GM19023 (cell line): ENCODE measurements at regions not wholly inside any gene's neighbourhood (a gene's known extent, or its start where the extent isn't known, plus 50 kb on each side); places are given as distances from the start of the nearest gene placed in this dataset.
"Not testable (repeated sequence)": the region's sequence is repeated elsewhere in the genome, so short reads cannot be mapped to it uniquely, and the experiment has no call there.

Experiments
- ATAC-seq: cut with Tn5 transposase; IDR thresholded peaks from one replicate; pipeline ENCODE4 v1.9.1; 2021; ENCODE audit warnings: mild to moderate bottlenecking, moderate library complexity; ENCODE audit not compliant: unreplicated experiment

DNA sequence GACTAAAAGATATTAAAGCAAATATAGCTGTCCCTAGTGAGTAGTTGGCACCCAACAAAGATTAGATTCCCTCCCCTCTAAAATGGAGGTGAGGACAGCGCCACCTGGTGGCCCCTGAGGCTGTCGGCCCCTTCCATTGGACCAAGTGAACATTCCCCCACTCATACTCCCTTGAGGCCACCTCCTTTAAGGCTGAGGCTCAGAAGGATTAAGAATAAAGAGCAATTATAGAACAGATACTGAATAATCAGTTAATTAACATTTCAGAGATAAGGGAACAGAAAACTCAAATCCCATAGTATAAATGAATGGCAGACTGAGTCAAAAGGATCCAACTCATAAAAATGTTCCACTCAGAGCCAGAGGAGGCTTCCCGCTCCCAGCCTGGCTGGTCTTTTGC is 130.4 kb upstream of the GHITM start:
- peak; percentile 49 for ATAC-seq

DNA sequence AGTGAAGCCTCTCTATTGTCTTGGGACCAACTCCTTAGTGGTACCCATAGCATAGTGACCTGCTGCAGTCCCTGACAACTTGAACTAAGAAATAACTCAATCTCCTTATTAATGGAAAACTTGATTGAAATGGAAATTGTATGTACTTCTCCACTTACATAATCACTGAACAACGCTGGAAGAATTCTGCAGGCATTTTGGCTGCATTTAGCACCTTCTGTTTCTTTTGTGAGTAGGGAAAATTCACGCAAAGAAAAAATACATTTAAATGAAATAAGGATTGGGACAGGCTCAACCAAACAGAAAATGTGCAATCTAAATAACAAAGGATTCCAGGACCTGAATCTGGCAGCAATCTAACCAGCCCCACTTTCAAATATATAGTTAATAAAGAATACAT is 126.9 kb upstream of the GHITM start:
- ATAC-seq = no peak

DNA sequence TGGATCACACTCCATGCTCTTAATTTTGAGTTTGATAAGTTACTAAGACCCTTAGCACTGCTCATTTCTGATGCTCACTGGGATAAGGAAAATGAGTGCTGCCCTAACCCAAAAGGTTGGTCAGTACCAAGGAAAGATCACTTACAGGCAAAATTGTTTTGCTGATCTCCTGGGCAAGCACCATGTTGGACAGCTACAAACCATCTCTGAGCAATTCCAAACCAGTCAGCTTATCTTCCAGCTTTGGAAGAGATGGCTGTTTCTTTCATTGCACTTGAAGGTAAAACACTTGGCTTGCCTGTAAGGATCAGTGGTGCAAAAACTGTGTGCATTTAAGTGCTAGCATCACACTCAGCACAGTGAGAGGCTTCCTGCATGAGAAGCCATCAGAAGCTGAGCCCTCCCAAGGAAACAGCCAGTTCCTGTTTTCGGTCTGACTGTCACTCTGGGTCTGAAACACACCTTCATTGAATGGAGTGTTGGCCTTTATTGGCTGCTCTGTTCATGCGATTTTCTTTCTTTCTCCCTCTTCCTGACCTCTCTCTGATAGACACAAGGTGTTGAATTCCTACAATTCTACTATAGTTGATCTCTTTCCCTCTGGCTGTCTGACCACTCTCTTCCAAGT is 126.4 kb upstream of the GHITM start:
- peak; percentile 86 for ATAC-seq

DNA sequence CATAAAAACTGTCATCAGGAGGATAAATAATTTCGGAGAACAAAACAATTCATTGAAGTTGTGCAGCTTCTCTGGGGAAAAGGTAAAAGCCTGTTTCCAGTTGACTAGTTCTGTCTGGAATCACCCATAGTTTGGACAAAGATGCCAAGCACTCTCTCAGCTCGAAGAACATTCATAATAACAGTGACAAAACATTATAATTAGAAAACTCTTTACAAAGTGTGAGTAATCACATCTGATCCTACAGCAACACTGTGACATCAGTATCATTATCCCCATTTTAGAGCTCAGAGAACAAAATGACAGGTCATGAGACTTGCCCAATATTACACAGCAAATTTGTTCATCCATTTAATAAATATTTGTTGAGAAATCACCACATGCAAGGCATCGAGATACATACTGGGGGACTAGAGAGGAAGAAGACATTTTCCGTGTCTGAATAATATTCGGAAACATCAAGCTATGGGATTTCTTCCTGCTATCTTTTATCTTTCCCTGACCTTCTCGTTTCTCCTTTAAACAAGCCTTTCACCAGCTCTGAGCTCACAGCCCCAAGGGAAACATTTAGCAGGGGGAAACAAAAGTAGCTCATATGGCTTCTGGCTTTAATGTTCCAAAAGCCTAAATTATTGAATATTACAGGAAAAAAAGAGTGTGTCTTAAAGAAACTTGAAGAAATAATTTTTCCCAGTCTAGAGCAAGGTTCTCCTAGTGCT is 123.3 kb upstream of the GHITM start:
- no peak for ATAC-seq

DNA sequence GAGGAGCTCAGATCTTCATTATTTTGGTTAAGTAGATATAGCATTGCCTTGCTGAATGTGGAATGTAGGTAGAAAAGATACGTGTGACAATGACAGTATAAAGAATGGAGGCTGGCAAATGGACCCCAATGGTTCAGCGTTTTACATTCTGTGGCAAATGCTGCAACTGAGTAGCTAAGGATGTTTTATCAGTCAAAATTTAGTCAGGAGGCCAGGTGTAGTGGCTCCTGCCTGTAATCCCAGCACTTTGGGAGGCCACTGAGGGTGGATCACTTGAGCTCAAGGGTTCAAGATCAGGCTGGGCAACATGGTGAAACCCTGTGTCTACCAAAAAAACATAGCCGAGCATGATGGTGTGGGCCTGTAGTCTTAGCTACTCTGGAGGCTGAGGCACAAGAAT is 120.5 kb upstream of the GHITM start:
- ATAC-seq = no peak

DNA sequence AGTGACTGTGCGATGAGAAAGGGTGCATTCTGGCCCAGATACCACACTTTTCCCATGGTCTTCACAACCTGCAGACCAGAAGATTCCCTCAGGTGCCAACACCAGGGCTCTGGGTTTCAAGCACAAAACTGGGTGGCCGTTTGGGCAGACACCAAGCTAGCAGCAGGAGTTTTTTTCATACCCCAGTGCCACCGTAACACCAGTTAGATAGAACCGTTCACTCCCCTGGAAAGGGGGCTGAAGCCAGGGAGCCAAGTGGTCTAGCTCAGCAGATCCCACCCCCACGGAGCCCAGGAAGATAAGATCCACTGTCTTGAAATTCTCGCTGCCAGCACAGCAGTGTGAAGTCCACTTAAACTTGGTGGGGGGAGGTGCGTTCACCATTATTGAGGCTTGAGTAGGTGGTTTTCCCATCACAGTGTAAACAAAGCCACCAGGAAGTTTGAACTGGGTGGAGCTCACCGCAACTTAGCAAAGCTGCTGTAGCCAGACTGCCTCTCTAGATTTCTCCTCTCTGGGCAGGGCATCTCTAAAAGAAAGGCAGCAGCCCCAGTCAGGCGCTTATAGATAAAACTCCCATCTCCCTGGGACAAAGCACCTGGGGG is 119.4 kb upstream of the GHITM start:
- not testable (repeated sequence) for ATAC-seq

DNA sequence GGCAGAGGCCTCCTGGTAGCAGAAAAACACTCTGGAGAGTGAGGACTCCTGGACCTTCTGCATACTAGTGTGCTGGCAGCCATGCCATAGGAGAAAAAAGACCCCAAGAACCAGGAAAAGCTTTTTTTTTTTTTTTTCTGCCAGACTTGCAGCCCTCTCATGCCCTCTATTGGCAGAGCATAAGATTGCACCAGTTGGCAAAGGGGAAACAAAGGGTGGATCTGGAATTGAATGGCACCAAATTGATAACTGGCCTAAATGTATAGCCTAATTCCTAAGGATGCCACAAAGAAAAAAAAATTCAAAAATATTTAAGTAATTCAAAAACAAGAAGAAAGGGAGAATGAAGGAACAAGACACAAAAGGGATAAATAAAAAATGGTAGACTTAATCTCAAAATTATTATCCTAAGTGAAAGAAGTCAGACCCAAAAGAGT is 112.5 kb upstream of the GHITM start:
- no peak for ATAC-seq

DNA sequence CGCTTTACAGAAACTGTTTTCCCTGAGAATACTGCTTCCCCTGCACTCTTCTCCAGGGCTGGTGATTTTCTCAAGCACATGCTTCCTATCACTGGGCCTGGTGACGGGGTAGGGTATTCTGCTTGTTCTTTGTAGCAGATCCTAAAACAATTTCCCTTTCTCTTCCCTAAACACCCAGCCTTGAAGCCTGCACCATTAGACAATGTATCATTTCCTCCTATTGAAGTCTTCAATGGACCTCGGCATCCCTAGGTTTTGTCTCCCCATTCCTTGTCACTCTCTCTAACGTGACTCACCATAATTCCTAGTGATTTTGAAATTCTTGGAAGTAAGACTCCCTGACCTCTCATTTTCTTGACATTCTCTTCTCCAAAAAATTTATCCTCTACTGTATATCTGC is 109.5 kb upstream of the GHITM start:
- no peak for ATAC-seq

DNA sequence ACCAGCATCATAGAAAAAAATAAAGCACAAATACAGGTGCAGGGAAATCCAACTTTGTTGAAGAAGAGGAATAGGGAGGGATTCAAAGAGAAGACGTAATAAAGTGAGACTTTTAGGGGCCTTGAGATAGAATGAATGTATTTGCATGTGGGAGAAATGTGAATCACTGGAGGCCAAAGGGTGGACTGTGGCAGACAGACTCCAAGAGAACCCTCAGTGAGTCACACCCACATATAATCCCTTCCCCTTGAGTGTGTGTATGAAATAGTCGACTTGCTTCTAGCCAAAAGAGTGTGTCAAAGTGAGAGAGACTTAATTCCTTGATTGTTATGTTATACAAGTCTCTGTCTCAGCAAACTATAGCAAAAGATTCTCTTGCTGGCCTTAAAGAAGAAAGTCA is 101.3 kb upstream of the GHITM start:
- ATAC-seq = no peak

DNA sequence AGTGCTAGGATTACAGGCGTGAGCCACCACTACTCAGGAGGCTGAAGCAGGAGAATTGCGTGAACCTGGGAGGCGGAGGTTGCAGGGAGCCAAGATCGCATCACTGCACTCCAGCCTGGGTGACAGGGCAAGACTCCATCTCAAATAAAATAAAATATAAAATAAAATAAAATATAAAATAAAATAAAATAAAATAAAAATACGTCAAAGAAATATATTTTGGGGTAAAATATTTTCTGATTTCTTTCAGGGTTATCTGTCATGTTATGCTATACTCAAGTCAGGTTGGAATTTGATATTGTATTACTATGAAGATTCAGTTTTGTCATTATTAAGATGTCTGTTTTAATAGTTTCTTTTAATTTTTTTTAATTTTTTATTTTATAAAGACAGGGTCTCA is 99.4 kb upstream of the GHITM start:
- no peak for ATAC-seq

DNA sequence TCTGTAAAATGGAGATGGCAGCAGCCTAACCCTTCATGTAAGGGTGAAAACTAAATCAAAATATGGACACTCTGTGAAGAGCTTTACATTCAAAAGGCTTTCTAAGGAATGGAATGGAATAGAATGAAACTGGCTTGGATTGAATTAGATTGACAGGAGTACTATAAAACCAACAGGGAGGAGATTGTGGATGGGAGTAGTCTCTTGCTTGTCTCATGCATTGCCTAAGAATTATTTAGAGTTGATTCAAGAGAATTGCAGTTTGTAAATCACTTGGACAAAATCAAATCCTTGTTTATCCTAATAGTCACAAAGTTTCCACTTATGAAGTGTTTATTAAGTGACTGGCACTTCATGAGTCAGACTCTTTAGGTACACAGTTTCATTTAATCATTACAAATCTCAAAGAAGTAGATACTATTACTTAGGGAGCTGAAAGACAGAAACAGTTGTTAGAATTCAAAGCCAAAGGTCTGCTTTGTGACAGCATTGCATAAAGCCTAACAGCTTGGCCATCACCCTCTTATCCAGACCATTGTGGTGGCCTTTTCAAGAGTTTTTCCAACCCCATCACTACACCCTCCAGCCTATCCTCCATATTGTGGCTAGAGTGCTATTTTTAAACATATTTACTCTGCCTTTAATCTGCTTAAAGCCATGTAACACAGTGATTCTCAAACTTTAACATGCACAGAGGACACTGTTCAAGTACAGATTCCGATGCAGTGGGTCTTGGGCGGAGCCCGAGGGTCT is 91.9 kb upstream of the GHITM start:
- ATAC-seq = no peak

DNA sequence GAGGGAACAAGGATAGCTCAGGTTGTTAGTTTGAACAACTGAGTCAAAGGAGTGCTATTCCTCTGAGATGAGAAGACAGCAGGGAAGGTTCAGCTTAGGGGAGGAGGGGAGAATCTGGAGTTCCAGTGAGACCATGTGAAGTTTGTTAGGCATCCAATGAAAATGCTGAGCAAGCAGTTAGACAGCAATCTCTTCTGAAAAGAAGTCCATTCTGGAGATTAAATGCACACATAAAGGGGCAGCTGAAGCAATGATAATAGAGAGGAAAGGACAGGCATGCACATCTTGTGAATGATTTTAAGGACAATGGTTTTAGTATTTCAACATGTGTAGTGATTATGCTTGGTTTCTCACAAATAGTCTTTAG is 89.7 kb upstream of the GHITM start:
- ATAC-seq = no peak

DNA sequence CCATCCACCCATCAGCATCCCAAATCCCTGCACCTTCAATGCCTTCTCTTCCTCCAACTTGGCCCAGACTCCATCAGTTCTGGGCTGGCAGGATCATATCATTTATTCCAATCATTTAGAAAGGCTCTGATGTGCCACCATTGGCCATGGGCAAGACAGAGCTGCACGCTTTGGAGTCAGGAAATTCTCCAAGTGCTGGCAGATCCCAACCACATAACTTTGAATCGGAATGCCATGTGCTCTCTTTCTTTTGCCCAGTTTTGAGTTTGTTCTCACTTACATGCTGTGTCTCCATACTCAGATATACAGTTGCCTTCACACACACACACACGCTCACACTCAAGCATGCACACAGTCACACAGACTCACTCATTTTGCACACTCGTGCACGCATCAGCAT is 85.7 kb upstream of the GHITM start:
- ATAC-seq = no peak

DNA sequence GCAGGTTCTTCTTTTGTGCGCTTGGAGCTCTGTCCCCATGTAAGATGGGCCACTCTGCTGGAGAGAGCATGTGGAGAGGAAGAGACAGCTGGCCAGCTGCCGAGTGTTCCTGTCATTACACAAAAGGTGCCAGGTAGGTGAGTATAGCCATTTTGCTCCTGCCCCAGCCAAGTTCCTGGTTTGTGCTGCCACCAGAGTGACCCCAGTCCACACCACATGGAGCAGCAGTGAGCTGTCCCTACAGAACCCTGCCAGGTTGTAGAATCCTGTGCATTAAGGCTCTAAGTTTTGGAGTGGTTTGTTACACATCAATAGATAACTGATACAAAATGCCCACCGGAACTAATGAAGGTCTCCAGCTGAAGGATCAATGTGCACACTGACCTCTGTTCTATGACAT is 84.6 kb upstream of the GHITM start:
- ATAC-seq = no peak

DNA sequence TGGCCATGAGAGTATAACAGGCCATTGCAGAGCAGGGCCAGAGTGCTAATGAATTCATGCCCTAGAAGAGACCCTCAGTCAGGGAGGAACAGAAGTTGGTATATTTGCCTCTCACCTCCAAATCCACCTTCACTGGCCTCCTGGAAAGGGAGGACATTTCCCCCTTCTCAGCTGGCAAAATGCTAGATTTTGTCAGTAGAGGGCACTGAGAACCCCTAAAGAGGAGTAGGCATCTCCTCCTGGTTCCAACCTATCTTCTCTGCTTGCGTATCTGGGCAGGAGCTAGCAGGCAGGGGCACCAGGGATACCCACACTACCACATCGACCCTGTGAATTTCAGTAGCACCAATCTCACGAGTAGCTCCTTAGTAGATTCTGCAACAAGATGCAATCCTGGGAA is 79.8 kb upstream of the GHITM start:
- ATAC-seq = no peak

DNA sequence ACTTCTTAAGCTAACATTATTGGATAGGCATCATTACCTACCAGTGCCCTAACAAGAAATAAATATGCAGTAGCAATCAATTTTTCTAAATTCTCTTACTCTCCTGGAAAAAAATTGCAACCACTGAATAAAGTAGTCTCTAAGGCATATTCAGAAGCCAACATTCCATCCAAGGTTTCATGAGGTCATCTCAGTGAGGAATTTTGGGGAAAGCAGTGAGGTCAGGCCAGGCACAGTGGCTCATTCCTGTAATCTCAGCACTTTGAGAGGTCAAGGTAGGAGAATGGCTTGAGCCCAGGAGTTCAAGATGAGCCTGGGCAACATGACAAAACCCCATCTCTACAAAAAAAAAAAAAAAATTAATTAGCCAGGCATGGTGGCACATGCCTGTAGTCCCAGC is 75.9 kb upstream of the GHITM start:
- ATAC-seq = no peak

DNA sequence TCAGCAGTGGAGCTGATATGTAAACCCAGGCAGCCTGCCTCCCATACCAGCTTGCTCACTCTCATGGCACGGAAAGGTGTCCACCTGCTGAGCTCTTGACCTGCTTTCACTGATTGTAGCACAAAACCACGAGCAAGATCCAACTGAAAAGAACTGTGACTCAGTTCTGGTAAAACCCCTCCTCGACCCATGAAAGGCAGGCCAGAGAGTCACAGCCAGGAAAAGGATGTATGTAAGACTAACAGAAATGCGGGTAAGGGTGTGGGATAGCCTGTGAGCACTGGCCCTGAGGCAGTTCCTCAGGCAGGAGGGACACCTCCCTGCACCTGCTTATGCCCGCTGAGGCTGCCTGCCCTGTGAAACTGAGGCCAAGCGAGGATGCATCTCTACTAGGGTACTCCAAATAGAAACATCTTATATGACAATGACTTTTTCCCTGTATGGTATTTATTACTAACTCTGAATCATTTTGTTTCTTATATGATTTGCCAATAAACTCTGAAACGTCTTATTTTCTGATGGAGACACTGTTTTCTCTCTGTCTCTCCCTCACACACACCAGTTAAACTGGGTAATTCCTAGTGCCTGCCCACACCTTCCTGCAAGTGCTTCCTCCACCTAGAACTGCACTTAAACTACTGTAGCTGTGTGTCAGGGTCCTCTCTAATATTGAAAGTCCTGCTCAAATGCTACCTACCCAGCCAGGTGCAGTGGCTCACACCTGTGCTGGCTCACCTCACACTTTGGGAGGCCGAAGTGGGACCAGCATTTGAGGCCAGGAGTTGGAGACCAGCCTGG is 73.3 kb upstream of the GHITM start:
- ATAC-seq = no peak

DNA sequence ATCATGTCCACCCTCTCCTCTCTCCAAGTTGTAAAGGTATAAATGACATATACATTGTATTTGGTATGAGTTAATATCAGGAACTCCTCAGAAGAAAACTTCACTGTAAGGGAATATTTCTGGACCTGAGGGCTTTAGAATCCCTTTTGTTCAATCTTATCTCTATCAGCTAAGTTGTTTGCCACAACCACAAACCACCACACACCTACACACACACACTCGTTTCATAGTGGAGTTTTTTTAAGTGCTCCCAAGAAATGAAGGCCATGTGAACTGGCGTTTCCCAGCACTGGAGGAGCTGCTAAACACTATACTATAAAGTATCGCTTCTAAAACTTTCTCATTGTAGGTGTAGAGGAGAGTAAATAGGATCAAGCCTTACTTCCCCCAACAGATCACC is 64.8 kb upstream of the GHITM start:
- ATAC-seq = no peak

DNA sequence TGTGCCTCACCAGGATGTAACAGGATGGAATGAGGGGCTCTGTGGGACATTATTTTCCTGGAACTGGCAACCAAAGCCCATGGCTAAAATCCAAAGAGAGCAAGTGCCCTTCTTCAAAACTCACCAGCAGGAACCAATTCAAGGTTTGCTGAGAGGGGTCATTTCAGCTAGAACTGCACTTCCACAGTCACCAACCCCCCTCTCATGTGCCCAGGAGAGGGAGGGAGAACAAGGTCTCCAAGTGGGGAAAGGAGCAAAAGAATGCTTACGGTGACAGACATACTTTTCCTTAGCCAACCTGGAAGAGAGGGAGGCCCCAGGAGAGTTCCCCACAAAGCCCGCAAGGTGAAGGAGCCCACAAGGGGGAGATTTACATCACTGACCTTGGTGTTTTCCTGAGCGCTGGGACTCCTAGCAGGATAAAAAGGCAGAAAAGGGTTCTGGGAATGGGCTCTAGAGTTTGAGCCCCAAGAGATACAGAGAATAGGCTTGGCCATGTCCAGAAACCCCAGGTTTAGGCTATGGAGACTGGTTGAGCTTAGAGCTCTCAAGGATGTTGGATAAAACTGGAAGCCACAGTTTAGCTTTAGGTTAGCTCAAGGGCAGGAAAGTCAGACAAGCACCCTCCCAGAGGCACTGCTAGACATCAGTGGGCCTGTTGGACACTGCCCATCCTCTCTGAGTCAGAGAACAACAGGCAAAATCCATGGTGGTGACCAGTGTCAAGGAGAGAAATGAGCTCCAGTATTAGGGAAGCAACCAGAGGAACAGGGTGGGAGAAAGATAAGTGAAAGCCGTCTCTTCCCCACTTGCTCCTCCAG is 63.9 kb upstream of the GHITM start:
- no peak for ATAC-seq

DNA sequence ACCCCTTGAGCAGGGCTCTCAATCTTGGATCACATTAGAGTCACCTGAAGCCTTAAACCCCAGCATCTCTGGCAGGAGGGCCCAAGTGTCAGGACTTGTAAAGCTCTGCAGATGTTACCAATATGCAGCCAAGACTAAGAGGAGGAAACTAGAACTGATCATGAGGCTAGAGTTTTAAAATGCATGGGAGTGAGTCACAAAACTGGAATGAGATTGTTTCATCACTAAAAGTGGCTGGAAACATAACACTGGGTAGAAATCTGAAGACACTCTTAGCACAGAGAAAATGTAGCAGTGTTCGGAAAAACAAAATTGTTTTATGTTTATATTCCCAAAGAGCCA is 63.3 kb upstream of the GHITM start:
- ATAC-seq = no peak
